GM21786 (cell line): ENCODE measurements at regions not wholly inside any gene's neighbourhood (a gene's known extent, or its start where the extent isn't known, plus 50 kb on each side); places are given as distances from the start of the nearest gene placed in this dataset.
"Not testable (repeated sequence)": the region's sequence is repeated elsewhere in the genome, so short reads cannot be mapped to it uniquely, and the experiment has no call there.

Experiments used
- ATAC-seq: cut with Tn5 transposase; IDR thresholded peaks from one replicate; pipeline ENCODE4 v1.9.1; 2021; ENCODE audit not compliant: unreplicated experiment

DNA sequence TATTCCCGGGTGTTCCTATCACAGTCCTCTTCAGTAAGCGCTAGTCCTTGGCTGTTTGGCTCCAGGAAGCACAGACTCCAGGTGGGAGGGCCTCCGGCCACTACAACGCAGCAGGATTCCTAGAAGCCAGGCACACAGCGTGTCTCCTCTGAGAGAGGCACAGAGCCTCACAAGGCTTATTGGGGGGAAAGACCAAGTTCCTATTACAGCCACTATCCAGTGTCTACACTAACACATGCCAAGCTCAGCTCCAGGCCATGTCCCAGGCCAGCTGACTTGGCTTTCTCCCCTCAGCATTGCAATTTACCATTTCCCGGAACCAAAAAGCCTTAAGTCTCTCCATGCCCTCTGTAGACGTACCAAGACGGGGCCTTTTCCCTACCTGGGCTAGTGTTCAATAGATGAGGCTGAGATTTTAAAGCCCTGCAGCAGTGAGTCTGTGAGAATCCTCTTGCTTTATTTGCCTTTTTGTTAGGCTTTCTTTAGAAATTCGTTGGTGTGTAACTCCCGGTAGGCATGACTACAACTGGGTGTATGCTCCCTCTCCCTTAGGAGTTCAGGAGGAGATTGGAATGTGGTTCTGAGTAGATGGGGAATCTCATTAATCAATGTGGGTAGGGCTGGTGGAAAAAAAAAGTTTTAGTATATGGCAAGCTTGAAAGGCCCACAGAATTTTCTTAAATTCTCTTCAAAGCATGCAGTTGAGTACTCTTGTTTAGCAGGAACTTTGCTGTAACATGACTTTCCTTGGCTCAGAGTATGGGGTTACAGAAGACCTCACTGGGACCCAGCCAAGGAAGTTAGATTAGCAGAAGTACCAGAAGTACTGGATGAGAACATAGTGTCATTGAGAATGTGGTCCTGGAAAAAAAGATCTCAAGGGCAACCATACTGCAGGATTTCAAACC lies 84.3 kb upstream of the SLC1A3 start:
- no peak for ATAC-seq

DNA sequence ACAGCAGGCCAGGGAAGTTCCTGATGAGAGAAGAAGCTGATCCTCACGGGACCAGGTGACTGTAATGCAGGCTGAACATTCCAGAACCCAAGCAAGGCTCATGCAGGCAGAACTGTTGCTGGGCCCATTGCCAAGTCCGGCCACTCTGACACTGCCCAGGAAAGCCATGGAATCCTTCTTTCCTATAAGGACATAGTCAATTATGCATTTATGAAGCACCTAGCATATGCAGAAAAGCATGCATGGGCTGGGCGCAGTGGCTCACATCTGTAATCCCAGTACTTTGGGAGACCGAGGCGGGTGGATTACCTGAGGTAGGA lies 83.7 kb upstream of the SLC1A3 start:
- ATAC-seq = no peak

DNA sequence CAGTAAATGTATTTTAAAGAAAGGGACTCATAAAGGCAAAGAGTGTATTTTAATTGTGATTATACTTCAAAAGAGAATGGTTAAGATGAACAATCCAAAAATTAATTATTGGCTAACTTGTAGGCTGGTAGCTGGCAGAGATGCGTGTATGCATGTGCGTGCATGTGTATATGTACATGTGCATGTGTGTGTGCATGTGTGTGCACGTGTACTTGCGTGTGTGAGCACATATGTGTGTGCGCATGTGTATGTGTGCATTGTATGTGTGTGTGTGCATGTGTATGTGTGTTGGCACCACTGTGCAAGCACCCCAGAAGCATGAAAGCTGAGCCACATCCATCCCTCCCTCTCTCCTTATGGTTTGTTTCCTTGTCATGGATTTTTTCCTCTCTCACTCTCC lies 83.0 kb upstream of the SLC1A3 start:
- no peak for ATAC-seq

DNA sequence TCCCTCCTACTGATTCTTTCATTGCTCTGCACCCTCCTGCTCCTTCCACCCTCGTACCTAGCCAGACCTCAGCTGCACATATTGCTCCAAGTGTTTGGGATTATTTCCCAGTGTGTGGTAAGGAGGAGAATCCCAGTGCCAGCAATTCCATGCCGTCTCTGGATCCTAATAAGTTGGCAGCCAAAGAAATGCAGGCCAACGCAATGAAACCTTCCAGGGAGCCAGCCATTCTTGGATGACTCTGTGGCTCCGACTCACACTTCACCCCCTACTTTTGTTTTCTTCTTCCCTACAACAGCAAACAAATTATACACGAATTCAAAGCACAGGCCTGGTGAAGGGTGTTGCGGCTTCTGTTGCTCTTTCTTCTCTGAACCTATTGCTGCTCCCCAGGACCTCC lies 82.5 kb upstream of the SLC1A3 start:
- no peak for ATAC-seq

DNA sequence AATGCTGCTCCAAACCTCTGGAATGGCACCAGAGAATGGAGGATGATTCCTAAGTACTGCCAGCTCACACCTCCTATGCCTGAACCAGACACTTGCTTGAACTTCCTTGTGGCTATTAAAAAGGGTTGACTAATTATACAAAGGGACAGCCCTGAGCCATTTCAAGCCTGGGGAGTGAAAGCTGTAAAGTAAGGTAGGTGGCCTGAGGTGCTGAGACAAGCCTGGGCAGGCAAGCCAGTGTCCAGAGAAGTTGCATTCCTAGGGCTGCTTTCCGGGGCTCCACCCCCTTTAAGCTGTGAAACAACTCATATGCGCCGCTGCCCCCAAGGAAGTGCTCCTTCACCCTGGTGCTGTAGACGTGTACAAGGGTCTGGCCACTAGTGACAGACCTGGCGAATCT lies 79.9 kb upstream of the SLC1A3 start:
- ATAC-seq = no peak

DNA sequence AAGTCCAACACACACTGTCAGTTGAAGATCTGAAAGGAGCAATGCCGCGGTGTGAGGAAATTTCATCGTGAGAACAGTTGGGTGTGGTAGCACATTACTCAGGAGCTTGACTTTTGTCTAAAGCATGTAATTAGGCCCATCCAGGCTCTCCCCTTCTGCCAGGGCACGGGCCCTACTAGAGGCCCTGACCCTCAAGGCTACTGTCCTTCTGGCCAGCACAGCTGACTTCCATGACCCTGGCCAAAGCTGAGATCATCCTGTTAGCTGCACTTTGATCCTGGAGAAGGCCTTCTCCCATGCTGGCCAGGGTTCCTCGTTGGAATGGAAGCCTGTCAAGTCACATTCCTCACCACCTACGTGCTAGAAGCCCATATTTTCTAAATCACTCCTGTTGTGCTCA lies 77.8 kb upstream of the SLC1A3 start:
- no peak for ATAC-seq

DNA sequence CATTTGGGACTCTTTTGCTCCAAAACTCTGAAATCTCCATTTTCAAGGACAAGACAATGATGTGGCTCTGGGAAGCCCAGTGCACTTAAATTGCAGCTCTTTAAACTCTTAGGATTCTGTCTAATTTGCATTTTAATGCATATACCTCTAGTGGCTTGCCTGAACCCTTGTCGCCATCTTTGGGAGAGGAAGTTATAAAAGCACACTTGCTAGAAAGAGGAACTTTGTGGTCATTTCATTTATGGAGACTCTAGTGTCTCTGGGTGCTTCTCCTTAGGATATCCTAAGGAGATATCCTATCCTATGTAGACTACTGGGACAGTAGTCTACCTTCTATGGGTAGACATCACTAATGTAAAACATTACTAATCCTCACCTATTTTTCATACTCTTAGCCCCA lies 77.3 kb upstream of the SLC1A3 start:
- ATAC-seq = no peak

DNA sequence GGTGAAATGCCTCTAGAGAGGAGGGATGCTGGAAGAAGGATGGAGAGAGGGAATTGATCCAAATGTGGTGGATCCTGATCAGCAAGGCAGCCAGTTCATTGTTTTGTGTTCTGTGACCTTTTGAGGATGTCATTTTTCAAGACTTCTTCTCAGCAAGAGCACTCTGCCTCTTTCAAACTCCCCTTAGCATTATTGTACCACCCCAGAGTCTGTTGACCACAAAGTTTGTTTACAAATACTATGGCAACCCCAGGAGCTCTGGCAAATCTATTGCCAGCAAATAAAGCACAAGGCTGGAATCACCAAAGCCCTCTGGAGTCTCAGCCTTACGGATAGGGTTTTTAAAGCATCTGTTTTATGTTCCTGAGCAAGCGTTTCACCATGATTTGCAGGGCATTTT lies 76.2 kb upstream of the SLC1A3 start:
- ATAC-seq = no peak

DNA sequence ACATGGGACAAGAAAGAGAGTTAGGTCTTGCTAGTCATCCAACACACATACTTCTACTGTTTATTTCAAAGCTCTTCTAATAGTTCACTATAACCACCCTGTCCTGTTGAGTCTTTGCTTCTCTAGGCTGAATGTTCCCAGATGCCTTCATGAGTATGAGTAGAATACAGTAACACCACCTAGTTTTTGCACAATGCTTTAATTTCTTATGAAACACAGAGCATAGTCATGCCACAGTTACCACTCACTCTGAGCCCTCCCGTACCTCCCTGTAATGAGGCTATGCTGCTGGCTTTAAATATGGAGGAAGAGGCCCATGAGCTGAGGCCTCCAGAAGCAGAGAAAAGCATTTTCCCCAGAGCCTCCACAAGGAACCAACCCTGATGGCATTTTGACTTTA lies 75.0 kb upstream of the SLC1A3 start:
- ATAC-seq = no peak

DNA sequence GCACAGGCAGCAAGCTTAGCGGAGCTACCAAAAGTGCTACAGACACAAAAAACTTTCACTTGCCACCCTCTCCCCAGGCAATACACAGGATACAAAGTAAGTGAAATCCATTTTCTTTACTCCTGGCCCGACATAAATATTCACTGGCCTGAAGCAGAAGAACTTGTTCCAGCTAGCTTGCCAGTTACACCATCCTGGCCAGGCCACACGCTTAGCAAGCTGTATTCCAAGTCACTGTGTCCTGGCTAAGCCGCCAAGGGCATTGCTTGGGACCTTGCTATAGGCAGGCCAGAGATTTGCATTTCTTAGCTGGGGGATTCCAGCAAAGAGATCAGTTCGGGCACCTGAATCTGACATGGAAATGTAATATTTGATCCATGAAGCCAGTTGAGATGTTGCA lies 71.0 kb upstream of the SLC1A3 start:
- no peak for ATAC-seq

DNA sequence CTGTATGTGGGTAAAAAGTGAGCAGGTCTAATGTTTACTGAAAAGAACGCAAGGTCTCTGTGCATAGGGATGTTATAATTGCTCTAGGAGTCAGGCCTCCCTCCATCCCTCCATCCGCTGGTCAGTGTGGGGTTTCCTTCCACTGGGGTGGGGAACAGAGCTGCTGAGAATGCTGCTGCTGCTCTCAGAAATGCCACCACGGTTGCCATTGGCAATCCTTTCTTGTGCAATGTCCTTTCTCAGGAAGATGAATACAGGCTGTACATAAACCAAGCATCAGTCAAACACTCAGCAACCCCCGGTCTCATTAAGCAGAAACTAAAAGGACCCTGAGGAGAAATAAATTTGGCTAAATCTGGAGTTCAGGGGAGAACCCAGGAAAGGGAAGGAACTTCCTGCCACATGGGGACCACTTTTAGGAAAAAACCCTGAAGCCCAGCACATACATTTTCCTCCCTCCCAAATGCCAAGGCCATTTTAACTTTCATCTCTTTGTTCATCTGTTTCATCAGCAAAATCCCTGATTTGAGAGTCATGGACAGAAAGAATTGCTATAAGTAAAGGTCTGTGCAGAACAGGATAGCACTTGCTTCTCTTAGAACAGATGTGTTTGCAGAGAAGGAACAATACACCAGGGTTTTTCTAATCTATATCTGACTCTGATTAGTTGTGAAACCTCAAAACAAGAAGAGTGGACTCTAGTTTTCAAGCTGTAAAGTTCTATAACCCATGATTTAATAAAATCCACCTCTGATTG lies 70.4 kb upstream of the SLC1A3 start:
- no peak for ATAC-seq

DNA sequence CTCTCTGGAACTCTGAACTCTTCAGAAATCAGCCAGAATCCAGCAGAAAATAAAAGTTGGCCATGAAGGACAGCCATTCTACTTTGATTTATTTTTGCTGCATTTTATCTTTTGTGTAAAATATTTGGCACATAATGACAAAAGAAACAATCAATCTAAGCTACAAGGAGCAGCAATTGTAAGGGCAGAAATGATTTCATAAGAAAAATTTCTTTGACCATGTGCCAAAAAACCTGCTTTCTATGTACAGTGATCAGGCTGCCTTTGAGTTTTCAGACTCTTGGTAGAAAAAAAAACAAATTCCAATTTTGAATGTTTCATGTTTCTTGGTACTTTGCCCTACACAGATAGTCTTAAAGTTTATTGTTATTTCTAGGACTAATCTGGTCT lies 69.8 kb upstream of the SLC1A3 start:
- no peak for ATAC-seq

DNA sequence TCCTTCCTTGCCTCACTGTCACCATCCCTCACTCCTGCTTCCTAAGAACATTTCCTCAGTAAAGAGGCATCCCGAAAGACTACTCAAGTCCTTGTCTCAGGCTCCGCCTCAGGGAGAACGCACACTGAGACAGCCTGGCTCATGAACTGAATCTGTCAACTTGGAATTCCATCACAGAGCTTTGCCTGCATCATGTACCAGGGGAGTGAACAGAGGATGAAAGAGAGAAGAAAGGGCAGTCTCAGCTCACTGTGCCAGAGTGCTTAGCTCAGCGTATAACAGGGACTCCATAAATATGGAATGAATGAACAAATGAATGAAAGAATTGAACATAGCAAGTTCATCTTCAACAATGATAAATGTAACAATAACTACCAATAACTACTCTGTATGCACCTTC lies 68.7 kb upstream of the SLC1A3 start:
- ATAC-seq = no peak

DNA sequence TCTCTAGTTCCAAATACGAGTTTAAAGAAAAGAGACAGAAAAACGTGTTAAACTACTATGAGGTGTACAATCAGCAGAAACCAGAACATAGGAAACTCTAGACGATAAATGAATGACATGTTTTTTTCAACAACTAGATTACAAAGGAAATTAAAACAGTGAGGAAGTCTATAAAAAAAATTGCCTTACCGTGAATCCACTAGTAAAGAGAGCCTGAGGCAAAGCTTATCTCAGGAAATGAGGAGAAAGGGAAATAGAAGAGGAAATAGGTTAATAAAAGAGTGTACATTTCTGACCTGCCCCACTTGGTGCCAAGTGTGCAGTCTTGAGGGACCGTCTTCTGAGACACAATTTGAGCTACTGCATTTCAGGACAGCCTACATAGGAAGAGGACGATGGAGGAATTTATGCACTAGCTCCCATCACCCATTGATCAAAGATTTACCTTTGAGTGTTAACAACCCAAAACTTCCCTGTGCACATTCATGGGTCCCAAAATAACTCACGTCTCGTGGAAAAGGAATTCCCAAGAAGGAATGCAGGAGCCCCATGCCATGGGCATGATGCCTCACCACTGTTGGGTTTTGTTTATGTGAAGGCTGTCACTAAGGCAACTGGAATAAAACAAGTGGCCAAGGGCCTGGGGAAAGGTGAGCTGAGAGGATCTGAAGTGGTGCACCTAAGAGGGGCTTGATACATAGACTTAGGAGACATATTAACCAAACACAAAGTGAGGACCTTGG lies 53.6 kb upstream of the SLC1A3 start:
- ATAC-seq = no peak

DNA sequence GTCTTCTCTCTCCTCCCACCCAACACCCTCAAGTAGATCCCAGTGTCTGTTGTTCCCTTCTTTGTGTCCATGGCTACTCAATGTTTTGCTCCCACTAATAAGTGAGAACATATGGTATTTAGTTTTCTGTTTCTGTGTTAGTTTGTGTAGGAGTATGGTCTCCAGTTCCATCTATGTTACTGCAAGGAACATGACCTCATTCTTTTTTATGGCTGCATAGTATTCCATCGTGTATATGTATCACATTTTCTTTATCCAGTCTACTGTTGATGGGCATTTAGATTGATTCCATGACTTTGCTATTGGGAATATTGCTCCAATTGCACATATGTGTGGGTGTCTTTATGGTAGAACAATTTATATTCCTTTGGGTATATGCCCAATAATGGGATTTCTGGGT lies 51.4 kb upstream of the SLC1A3 start:
- not testable (repeated sequence) for ATAC-seq
